ENCODE measurements at regions not wholly inside any gene's neighbourhood (a gene's known extent, or its start where the extent isn't known, plus 50 kb on each side); places are given as distances from the start of the nearest gene placed in this dataset.
"Not testable (repeated sequence)": the region's sequence is repeated elsewhere in the genome, so short reads cannot be mapped to it uniquely, and the experiment has no call there.

DNA sequence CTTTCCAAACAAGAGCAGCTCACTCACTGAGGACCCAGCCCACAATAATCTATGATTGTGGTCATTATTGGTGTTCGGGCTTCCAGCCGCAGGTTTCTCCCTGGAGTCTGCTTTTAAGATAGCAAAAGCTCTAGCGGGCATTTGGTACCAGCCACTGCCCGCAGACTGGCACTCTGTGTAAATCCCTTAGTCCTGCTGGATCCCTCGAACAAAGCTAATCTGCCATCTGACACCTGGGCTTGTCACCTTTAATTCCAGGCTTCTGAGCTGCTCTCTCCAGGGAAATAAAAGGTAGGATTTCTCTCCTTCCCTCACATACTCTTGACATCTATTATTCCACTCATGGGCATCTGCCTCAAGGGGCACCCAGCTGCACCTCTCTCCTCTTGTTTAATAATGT is 158.7 kb downstream of the PDCD6IP start:
- no peak for DNase-seq
- peaks cover 0 to under 1% (median 0%) of the 10 kb centered on the region in 8 donors for H3K9me3 ChIP-seq
- H3K36me3 ChIP-seq, result no peaks in the 10 kb centered on the region
- H3K27ac ChIP-seq, result no peak overlapping the region
- H3K27me3 ChIP-seq (replicated peaks in 1 of 7), result no peaks in the 10 kb centered on the region
- WGBS, 5 donors, result 89 to 95% (median 94%) methylated on average over 5 of the region's 5 CpGs
- H3K4me3 ChIP-seq, result no peak overlapping the region
- TF ChIP-seq POLR2A (IDR thresholded peaks at IDR 0.05) (no peak), POLR2AphosphoS5 (IDR thresholded peaks at IDR 0.05) (no peak)
- TF ChIP-seq, protein P1, sequence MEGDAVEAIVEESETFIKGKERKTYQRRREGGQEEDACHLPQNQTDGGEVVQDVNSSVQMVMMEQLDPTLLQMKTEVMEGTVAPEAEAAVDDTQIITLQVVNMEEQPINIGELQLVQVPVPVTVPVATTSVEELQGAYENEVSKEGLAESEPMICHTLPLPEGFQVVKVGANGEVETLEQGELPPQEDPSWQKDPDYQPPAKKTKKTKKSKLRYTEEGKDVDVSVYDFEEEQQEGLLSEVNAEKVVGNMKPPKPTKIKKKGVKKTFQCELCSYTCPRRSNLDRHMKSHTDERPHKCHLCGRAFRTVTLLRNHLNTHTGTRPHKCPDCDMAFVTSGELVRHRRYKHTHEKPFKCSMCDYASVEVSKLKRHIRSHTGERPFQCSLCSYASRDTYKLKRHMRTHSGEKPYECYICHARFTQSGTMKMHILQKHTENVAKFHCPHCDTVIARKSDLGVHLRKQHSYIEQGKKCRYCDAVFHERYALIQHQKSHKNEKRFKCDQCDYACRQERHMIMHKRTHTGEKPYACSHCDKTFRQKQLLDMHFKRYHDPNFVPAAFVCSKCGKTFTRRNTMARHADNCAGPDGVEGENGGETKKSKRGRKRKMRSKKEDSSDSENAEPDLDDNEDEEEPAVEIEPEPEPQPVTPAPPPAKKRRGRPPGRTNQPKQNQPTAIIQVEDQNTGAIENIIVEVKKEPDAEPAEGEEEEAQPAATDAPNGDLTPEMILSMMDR (IDR thresholded peaks at IDR 0.05 in 8 of 11, conservative IDR thresholded peaks at IDR 0.05 in 3 of 11), result no peak
- intact Hi-C loops (cut with DNase I; ENCODE audit: low total_unique reads), result no loop called here
- H3K4me1 ChIP-seq, result no peaks in the 10 kb centered on the region

DNA sequence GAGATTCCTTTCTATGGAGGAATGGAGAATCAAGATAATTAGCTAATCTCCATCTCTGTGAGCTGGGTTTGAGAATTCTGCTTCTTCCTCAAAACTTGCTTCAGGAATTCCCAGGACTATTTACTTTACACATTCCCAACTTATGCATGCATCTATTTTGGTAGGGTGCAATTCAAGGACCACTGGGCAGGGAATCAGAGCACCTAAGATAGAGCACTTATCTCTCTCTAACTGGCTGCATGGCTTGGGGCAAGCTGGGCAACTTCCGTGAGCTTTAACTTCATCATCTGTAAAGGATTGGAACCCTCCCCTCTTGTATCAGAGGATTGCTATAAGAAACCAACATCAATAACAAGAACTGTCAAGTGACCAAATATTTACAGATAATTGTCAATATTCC is 160.2 kb downstream of the PDCD6IP start:
- H3K4me3 ChIP-seq, result no peak overlapping the region
- no peaks in the 10 kb centered on the region for H3K4me1 ChIP-seq
- intact Hi-C loops (cut with DNase I; ENCODE audit: low total_unique reads), result no loop called here
- 85 to 100% (median 96%) methylated on average over 1 of the region's 1 CpG for WGBS, 5 donors
- H3K9me3 ChIP-seq, result peaks cover 0 to 5% (median 0%) of the 10 kb centered on the region in 8 donors
- TF ChIP-seq POLR2A (IDR thresholded peaks at IDR 0.05) (no peak), POLR2AphosphoS5 (IDR thresholded peaks at IDR 0.05) (no peak)
- TF ChIP-seq, protein P1 (IDR thresholded peaks at IDR 0.05 in 8 of 11, conservative IDR thresholded peaks at IDR 0.05 in 3 of 11), result no peak
- DNase-seq, result no peak
- no peaks in the 10 kb centered on the region for H3K27me3 ChIP-seq (replicated peaks in 1 of 7)
- no peaks in the 10 kb centered on the region for H3K36me3 ChIP-seq
- no peak overlapping the region for H3K27ac ChIP-seq

DNA sequence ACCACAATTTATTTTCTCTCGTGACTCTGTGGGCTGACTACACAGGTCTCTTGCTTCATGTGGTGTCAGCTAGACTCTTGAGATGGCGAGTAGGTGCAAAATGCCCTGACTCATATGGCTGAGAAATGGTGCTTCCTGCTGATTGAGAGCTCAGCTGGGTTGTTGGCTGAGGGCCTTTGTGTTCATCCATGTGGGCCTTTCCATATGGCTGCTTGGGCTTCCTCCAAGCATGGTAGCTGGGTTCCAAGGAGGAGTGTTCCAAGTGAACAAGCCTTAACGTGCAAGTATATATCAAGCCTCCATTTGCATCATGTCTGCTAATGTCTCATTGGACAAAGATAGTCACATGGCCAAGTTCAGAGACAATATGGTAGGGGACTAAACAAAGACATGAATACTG is 164.0 kb downstream of the PDCD6IP start:
- H3K27me3 ChIP-seq (replicated peaks in 1 of 7), result no peaks in the 10 kb centered on the region
- peaks cover 0 to 5% (median 0%) of the 10 kb centered on the region in 8 donors for H3K9me3 ChIP-seq
- 68 to 73% (median 71%) methylated on average over 3 of the region's 3 CpGs for WGBS, 5 donors
- TF ChIP-seq, protein P1 (IDR thresholded peaks at IDR 0.05 in 8 of 11, conservative IDR thresholded peaks at IDR 0.05 in 3 of 11), result no peak
- no peak for TF ChIP-seq POLR2A (IDR thresholded peaks at IDR 0.05)
- no peak for TF ChIP-seq POLR2AphosphoS5 (IDR thresholded peaks at IDR 0.05)
- intact Hi-C loops (cut with DNase I; ENCODE audit: low total_unique reads), result no loop called here
- H3K4me1 ChIP-seq, result no peaks in the 10 kb centered on the region
- no peak for DNase-seq
- no peak overlapping the region for H3K27ac ChIP-seq
- H3K36me3 ChIP-seq, result no peaks in the 10 kb centered on the region
- H3K4me3 ChIP-seq, result no peak overlapping the region

DNA sequence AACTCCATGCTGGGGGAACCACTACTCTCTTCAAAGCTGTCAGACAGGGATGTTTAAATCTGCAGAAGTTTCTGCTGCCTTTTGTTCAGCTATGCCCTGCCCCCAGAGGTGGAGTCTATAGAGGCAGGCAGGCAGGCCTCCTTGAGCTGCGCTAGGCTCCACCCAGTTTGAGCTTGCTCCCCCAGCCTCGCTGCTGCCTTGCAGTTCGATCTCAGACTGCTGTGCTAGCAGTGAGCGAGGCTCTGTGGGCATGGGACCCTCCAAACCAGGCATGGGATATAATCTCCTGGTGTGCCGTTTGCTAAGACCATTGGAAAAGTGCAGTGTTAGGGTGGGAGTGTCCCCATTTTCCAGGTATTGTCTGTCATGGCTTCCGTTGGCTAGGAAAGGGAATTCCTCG is 171.8 kb downstream of the PDCD6IP start:
- H3K27me3 ChIP-seq (replicated peaks in 1 of 7); H3K27ac ChIP-seq; H3K36me3 ChIP-seq; intact Hi-C loops (cut with DNase I; ENCODE audit: low total_unique reads); H3K4me1 ChIP-seq; DNase-seq; H3K4me3 ChIP-seq: not testable (repeated sequence)
- 77 to 92% (median 86%) methylated on average over 6 to 7 of the region's 7 CpGs for WGBS, 5 donors
- H3K9me3 ChIP-seq, result peaks cover 0 to 18% (median 11%) of the 10 kb centered on the region in 8 donors

DNA sequence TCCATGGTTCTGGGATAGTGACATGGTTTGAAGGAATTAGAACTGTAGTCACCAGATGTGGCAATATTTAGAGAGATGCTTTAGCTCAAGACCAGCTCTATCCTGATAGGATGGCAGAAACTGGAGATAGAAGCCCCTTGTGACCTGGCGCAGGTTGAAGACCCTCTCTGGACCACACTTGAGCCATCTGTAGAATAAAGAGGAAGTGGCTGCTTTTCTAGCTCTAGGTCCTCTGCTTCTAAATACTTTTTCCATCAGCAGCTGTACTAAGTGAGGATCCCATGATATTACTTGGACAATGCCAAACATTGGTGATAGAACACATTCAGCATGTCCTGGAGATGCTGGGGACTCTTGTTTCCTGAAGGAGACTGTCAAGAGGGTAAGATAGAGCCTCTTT is 172.6 kb downstream of the PDCD6IP start:
- TF ChIP-seq, protein P1 (IDR thresholded peaks at IDR 0.05 in 8 of 11, conservative IDR thresholded peaks at IDR 0.05 in 3 of 11), result no peak
- no peak for TF ChIP-seq POLR2AphosphoS5 (IDR thresholded peaks at IDR 0.05)
- no peak for TF ChIP-seq POLR2A (IDR thresholded peaks at IDR 0.05)
- intact Hi-C loops (cut with DNase I; ENCODE audit: low total_unique reads), result no loop called here
- Histone ChIP-seq H3K9me3 (peaks cover 0 to 18% (median 11%) of the 10 kb centered on the region in 8 donors), H3K27ac (no peak overlapping the region), H3K36me3 (no peaks in the 10 kb centered on the region), H3K4me1 (no peaks in the 10 kb centered on the region), H3K27me3 (replicated peaks in 1 of 7) (peaks cover 0 to 5% (median 0%) of the 10 kb centered on the region in 7 donors), H3K4me3 (no peak overlapping the region)
- no peak for DNase-seq
- 86 to 100% (median 91%) methylated on average over 1 of the region's 1 CpG for WGBS, 5 donors

Data from spleen (tissue), 11 donors.